Activated effector memory CD4-positive, alpha-beta T cell treated with anti-CD3 and anti-CD28 coated beads, Interleukin-2, amount 50 U/mL, for 16 hours (primary cell): ENCODE measurements at regions not wholly inside any gene's neighbourhood (a gene's known extent, or its start where the extent isn't known, plus 50 kb on each side); places are given as distances from the start of the nearest gene placed in this dataset.
A peak's percentile ranks its signal among the peaks of the same experiment; 100 is the strongest.

Source experiments
- DNase-seq: peaks from one replicate; pipeline ENCODE4 v3.0.0-alpha.2; 2020

- no peak for DNase-seq
These were observed 183.8 kb upstream of the CWC22 start for GRCh38 chr2:180190851-180191250.

GRCh38 chr2:180187611-180188010 lies 180.5 kb upstream of the CWC22 start:
- no peak for DNase-seq

GRCh38 chr2:180184506-180184905 lies 177.4 kb upstream of the CWC22 start:
- DNase-seq: no peak

DNA sequence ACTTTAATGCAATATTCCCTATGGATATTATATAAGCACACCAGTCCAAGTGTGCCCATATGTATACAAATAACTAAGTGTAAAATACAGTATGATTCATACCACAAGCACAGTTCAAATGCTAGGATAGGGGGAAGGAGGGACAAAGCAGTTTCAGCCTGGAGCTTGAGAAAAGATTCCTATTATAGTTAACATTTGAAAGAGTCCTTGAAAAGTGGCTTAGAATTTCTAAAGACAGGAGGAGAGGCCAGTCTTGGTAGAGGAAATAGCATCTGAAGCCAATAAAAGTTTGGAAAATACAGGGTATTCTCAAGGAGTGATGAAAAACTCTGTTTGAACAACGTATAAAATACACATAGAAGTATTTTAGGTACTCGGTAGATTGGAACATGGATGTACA lies 173.4 kb upstream of the CWC22 start:
- no peak for DNase-seq

- DNase-seq: no peak
These were observed 170.4 kb upstream of the CWC22 start for GRCh38 chr2:180177534-180177933.

DNA sequence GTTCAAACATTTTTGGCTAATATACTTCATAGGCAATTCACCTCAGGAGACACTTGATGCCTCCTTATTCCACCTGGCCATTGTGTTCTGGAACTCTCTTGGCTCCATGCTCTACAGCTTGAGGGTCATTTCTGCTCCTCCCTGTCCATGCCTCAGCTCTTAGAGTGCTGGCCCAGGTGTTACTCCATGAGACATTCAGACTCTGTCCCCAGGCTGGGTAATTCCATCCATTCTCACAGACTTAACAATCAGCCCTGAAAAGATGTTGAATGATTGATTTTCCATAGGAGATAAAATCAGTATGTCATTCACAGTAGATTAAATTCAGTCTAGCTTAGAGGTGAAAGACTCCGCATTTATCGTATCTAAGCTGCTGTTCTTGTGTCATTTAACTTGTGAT lies 168.6 kb upstream of the CWC22 start:
- DNase-seq: no peak

- no peak for DNase-seq
These were observed 167.5 kb upstream of the CWC22 start for GRCh38 chr2:180174580-180174979.

- no peak for DNase-seq
These were observed 162.4 kb upstream of the CWC22 start for GRCh38 chr2:180169474-180169873.

GRCh38 chr2:180161415-180161814 lies 154.3 kb upstream of the CWC22 start:
- DNase-seq: no peak

- no peak for DNase-seq
These were observed 152.8 kb upstream of the CWC22 start for GRCh38 chr2:180159921-180160320.

- DNase-seq: no peak
These were observed 151.9 kb upstream of the CWC22 start for GRCh38 chr2:180158961-180159360.

- no peak for DNase-seq
These were observed 149.6 kb upstream of the CWC22 start for GRCh38 chr2:180156651-180157050.

- no peak for DNase-seq
These were observed 143.5 kb upstream of the CWC22 start for GRCh38 chr2:180150606-180151005.

- DNase-seq: no peak
These were observed 139.4 kb upstream of the CWC22 start for GRCh38 chr2:180146541-180146940.

DNA sequence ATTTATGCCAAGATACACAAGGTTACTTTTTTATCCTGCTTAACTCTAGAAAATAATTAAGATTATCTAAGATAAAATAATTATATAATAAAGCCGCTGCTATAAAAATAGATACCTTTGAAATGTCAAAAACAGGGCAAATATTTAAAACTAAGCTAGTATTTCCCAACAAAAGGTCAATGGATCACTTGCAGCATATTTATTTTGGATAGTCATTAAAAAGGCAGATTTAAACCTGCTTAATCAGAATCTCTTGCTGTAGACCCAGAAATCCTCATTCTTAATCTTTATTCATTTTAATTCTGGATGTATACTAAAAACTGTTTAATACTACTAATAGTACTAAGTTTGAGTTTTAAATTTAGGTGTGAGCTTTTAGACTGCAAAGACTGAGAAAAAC lies 139.0 kb upstream of the CWC22 start:
- DNase-seq: no peak

GRCh38 chr2:180145163-180145562 lies 138.1 kb upstream of the CWC22 start:
- DNase-seq: no peak

DNA sequence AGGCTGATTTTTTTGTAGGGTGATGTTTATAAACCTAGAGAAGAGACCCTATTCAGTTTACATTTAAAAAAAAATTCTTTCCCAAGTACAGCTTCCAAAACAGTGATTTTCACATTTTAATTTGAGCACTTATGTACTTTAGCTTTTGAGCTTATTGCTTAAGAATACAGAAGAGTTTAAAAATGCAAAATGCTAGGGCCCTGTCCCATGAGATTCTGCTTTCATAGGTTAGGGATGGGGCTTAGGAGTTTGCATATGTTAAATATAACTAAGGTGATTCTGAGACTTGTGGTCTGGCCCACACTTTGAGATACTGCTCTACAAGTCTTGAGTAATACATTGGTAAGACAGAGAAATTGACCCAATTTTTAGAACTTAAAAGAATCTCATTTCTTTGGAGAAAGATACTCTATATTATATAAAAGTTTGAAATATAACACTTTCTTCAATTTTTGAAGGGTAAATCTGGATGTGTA lies 137.3 kb upstream of the CWC22 start:
- no peak for DNase-seq

- no peak for DNase-seq
These were observed 136.7 kb upstream of the CWC22 start for GRCh38 chr2:180143633-180144337.

- no peak for DNase-seq
These were observed 134.5 kb upstream of the CWC22 start for GRCh38 chr2:180141600-180141999.

- no peak for DNase-seq
These were observed 126.6 kb upstream of the CWC22 start for GRCh38 chr2:180133736-180134135.

DNA sequence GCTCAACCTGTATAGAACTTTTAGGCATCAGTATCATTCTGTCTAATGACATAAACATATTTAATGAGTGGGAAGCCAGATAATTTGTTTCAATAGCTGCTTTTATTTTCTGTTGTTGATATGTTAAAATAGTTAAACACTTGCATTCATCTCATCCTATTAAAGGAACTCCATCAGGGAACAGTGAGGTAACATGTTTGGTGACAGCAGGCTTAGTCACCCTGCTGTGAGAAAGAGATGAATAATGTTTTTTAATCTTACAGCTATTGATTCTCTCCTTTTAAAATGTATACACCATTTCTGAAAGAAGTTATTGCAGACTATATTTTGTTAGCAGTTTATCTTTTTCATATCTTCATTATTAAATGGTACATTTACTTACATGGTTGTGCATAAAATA lies 123.3 kb upstream of the CWC22 start:
- DNase-seq: no peak

- no peak for DNase-seq
These were observed 121.8 kb upstream of the CWC22 start for GRCh38 chr2:180128861-180129260.

DNA sequence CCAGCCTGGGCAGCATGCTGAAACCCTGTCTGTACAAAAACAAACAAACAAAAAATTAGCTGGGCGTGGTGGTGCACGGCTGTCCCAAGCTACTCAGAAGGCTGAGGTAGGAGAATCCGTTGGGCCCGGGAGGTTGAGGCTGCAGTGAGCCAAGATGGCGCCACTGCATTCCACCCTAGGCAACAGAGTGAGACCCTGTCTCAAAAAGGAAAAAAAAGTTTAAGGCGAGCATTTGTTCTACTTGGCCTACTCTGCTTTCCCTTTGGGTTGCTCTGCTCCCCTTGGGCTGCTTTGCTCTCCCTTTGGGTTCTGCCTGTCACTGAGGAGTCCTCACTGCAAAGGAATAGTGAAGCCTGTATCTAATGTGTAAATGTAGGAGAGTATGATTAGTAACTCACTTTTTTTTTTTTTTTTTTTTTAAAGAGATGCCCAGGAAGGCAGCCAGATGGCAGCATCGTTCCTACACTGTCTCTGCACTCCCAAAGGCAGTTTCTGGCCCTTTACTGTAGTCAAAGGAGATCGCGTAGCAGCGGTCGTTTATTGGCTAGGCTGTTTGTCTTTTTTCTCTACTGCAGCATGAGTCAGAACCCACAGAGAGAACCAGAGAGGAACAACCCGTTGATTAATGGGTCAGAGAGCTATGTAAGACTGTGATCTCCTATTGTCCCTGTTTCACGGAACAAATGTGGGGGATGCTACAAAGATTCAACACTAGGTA lies 118.3 kb upstream of the CWC22 start:
- DNase-seq: peak; percentile 68

DNA sequence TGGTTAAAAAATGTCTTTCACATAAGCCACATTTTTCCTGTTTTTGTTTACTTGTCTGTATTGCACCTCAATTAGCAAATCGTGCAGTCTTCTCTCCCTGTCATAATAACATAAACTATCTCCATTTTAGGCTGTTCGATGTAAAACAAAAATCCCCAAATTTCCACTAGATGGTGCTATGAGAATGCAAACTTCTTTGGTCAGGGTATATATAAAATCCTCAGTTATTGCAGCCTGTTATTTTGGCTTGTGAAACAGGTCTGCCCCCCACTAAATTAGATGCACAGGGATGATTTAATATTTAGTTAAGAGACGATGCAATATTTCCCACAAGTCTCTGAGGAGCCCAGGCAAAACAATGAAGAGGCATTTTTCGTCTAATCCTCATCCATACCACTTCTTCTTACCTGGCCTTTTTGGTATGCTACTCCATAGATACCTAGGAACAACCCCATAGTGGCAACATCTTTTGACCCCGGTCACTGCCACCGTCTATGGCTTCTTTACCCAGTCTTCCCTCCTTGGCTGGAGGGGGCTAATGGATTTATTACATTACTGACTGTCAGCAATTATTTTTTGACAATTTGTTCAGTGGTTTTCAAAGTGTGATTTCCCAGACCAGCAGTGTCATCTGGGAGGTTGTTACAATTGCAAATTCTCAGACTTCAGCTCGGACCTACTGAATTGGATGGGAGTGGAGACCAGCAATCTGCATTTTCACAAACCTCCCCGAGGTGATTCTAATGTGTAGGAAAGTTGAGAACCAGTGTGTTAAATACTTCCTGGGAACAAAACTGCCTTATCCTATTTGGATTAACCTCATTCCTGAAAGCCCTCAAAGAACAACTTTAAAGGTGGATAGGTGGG lies 117.4 kb upstream of the CWC22 start:
- no peak for DNase-seq
